Stimulated activated naive B cell treated with anti-CD40 and anti-IgM and Interleukin-4, amounts not matched to agents 10 μg/mL and 1 μg/mL and 100 μg/mL, for 72 hours (primary cell): ENCODE measurements at regions not wholly inside any gene's neighbourhood (a gene's known extent, or its start where the extent isn't known, plus 50 kb on each side); places are given as distances from the start of the nearest gene placed in this dataset.
"Not testable (repeated sequence)": the region's sequence is repeated elsewhere in the genome, so short reads cannot be mapped to it uniquely, and the experiment has no call there.

Experiments
- ATAC-seq, 2 donors: fragments of 150-1000 bp; cut with Tn5 transposase; replicated peaks; 2 replicates each; pipeline ENCODE4 v1.10.0; 2021; ENCODE audit warnings: moderate library complexity in 1 of 2
- DNase-seq: peaks from one replicate; pipeline ENCODE4 v3.0.0; 2021
- H3K27ac Mint-ChIP-seq: one replicate; pipeline ENCODE4 v1.8.0; 2022; ENCODE audit warnings: mild to moderate bottlenecking, mixed read lengths
- H3K27me3 Mint-ChIP-seq, 2 donors: one replicate each; pipeline ENCODE4 v1.8.0; 2022; ENCODE audit warnings: mixed read lengths in 2 of 2
- H3K36me3 Mint-ChIP-seq, 2 donors: one replicate each; pipeline ENCODE4 v1.8.0; 2022; ENCODE audit warnings: mixed read lengths in 2 of 2, mild to moderate bottlenecking in 1 of 2
- H3K4me1 Mint-ChIP-seq, 2 donors: one replicate each; pipeline ENCODE4 v1.8.0; 2022; ENCODE audit warnings: mixed read lengths in 2 of 2, mild to moderate bottlenecking in 1 of 2
- H3K4me3 Mint-ChIP-seq, 2 donors: one replicate each; pipeline ENCODE4 v1.8.0; 2022; ENCODE audit warnings: mild to moderate bottlenecking in 2 of 2, mixed read lengths in 2 of 2, moderate library complexity in 1 of 2
- H3K9me3 Mint-ChIP-seq, 2 donors: one replicate each; pipeline ENCODE4 v1.8.0; 2022; ENCODE audit warnings: mixed read lengths in 2 of 2, mild to moderate bottlenecking in 1 of 2

DNA sequence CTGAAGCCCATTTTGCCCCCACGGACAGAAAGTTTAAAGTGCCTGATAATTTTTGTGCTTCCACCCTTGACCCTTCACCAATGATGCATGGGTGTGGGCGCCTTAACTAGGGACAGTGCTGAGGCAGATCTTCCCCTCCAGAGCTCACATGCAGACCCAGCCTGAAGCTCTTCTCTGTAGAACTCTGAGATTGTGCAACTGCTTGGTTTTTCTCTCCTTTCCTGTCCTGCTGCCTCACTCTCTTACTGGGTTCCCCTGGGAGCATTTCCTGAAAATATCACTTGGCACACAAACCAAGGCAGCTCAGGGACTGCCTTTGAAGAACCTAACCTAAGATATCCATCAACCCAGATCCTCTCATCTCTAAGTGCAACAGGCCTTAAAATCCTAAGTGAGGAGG lies 220.3 kb upstream of the STT3B start:
- peaks cover 9 to 18% of the 10 kb centered on the region in 2 donors for H3K9me3 Mint-ChIP-seq
- H3K4me1 Mint-ChIP-seq, result peaks cover 0 to 2% of the 10 kb centered on the region in 2 donors
- H3K36me3 Mint-ChIP-seq, result peaks cover 3 to 14% of the 10 kb centered on the region in 2 donors
- H3K4me3 Mint-ChIP-seq, result no peak overlapping the region
- no peak for DNase-seq
- no peak for ATAC-seq
- no peak overlapping the region for H3K27ac Mint-ChIP-seq
- H3K27me3 Mint-ChIP-seq, result no peaks in the 10 kb centered on the region

GRCh38 chr3:31314258-31314657 lies 218.5 kb upstream of the STT3B start:
- peaks cover 3 to 14% of the 10 kb centered on the region in 2 donors for H3K36me3 Mint-ChIP-seq
- no peaks in the 10 kb centered on the region for H3K4me1 Mint-ChIP-seq
- H3K27ac Mint-ChIP-seq, result no peak overlapping the region
- H3K27me3 Mint-ChIP-seq, result no peaks in the 10 kb centered on the region
- DNase-seq (no peak), ATAC-seq (no peak)
- peaks cover 9 to 18% of the 10 kb centered on the region in 2 donors for H3K9me3 Mint-ChIP-seq
- no peak overlapping the region for H3K4me3 Mint-ChIP-seq

DNA sequence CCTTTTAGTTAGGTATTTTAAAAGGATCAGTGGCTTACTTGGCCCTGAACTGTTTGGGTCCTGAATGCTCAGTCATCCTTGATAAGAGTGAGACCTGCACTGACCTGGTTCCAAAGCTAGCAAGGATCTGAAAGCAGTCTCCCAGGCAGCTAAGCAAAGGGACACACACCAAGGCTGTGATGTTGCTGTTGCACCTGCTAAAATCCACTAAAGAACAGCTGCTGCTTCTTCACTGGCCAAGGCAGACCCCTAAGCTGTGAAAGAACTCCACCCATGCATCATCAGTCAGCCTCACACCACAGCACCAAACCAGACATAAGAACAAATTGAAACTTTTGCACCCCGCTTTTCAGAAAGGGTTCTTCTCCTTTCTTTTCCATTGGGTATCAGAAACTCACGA lies 213.4 kb upstream of the STT3B start:
- Mint-ChIP-seq H3K36me3 (peaks cover 3 to 14% of the 10 kb centered on the region in 2 donors), H3K27me3 (no peaks in the 10 kb centered on the region), H3K4me1 (peaks cover 4 to 14% of the 10 kb centered on the region in 2 donors), H3K4me3 (no peak overlapping the region), H3K9me3 (peaks cover 10 to 18% of the 10 kb centered on the region in 2 donors), H3K27ac (no peak overlapping the region)
- no peak for ATAC-seq
- DNase-seq, result no peak

DNA sequence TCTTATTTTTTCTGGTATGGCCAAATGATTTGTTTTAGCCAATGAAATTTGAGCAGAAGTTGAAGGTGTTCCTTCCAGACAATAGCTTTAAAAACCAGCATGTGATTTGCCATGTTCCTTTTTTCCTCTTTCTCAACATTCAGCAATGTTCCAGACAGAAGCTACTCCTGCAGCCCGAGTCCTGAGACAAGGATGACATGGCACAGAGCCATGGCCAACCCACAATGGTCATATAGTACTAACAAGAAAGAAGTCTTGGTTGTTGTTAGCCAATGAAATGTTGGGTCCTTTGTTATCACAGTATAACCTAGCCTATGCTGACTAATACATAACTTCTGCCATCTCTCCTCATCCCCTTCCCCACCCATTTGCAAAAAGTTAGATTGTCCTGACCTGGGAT lies 211.1 kb upstream of the STT3B start:
- no peak for ATAC-seq
- no peak overlapping the region for H3K27ac Mint-ChIP-seq
- H3K4me3 Mint-ChIP-seq, result no peak overlapping the region
- H3K36me3 Mint-ChIP-seq, result peaks cover 0 to 2% of the 10 kb centered on the region in 2 donors
- peaks cover 2 to 5% of the 10 kb centered on the region in 2 donors for H3K9me3 Mint-ChIP-seq
- peaks cover 0 to 6% of the 10 kb centered on the region in 2 donors for H3K27me3 Mint-ChIP-seq
- no peak for DNase-seq
- peaks cover 4 to 14% of the 10 kb centered on the region in 2 donors for H3K4me1 Mint-ChIP-seq

- H3K27me3 Mint-ChIP-seq, result peaks cover 0 to 6% of the 10 kb centered on the region in 2 donors
- H3K4me3 Mint-ChIP-seq, result no peak overlapping the region
- DNase-seq, result no peak
- H3K4me1 Mint-ChIP-seq, result peaks cover 4 to 14% of the 10 kb centered on the region in 2 donors
- no peak for ATAC-seq
- H3K36me3 Mint-ChIP-seq, result no peaks in the 10 kb centered on the region
- H3K27ac Mint-ChIP-seq, result no peak overlapping the region
- H3K9me3 Mint-ChIP-seq, result peaks cover 0 to 6% of the 10 kb centered on the region in 2 donors
Observed at GRCh38 chr3:31322460-31322859, 210.3 kb upstream of the STT3B start.

GRCh38 chr3:31327826-31328357 lies 204.8 kb upstream of the STT3B start:
- DNase-seq, H3K27me3 Mint-ChIP-seq, H3K4me3 Mint-ChIP-seq, H3K4me1 Mint-ChIP-seq, ATAC-seq, H3K27ac Mint-ChIP-seq: not testable (repeated sequence)
- peaks cover 12 to 14% of the 10 kb centered on the region in 2 donors for H3K9me3 Mint-ChIP-seq
- peaks cover 3 to 10% of the 10 kb centered on the region in 2 donors for H3K36me3 Mint-ChIP-seq

DNA sequence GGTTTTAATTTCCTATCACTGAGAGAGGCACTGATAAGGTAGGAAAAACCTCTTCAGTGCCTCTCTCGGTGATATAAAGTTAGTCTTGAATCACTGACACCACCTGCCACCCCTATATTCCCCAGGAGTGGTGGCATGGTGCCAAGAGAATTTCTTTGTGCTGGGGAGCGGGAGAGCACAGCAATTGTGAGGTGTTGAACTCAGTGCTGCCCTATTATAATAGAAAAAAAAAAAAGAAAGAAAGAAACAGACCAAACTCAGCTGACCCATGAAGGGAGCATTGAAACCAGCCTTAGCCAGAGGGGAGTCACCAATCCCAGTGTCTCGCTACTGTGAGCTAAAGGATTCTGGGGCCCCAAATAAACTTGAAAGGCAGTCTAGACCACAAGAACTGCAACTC lies 201.4 kb upstream of the STT3B start:
- Mint-ChIP-seq H3K27me3 (peaks cover 0 to 8% of the 10 kb centered on the region in 2 donors), H3K9me3 (peaks cover 16 to 21% of the 10 kb centered on the region in 2 donors), H3K27ac (no peak overlapping the region), H3K4me3 (no peak overlapping the region), H3K4me1 (no peaks in the 10 kb centered on the region), H3K36me3 (peaks cover 3 to 10% of the 10 kb centered on the region in 2 donors)
- no peak for ATAC-seq
- no peak for DNase-seq

DNA sequence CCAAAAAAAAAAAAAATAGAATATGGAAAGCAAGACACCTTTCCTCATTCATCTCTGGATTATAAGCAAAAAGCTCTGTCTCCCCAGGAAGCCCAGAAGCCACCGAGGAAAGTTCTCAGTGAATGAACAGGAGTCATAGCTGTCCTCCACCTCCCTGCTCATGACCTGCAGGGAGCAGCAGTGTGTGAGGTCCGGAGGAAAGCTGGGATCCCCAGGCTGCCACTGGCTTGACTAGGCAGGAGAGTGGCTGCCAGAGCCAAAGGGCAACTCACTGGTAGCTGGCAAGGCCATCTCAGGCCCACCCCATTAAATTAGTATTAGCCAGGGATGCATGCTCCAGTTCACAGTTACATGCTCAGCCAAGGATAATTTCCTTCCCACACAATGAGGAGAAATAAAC lies 191.6 kb upstream of the STT3B start:
- ATAC-seq (no peak), DNase-seq (no peak)
- no peaks in the 10 kb centered on the region for H3K36me3 Mint-ChIP-seq
- peaks cover 0 to 2% of the 10 kb centered on the region in 2 donors for H3K4me1 Mint-ChIP-seq
- H3K9me3 Mint-ChIP-seq, result peaks cover 0 to 2% of the 10 kb centered on the region in 2 donors
- H3K27me3 Mint-ChIP-seq, result no peaks in the 10 kb centered on the region
- no peak overlapping the region for H3K4me3 Mint-ChIP-seq
- no peak overlapping the region for H3K27ac Mint-ChIP-seq

DNA sequence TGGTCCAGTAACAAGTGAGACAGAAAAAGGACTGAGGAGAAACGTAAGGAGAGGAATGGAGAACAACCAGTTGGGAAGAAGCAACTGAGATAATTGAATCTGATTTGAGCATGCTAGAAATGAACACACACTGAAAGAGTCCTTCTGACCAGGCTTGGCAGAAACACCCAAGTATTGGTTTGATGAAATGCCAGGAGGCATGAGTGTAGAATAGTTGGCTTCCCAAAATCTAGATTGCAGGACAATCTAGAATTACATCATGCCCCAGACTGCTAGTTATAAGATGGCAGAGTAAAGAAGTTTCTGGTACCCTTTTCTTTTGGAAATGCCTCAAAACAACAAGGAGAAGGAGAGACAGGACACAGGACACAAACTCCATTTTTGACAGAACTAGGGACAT lies 189.7 kb upstream of the STT3B start:
- Mint-ChIP-seq H3K9me3 (peaks cover 0 to 2% of the 10 kb centered on the region in 2 donors), H3K4me3 (no peak overlapping the region), H3K36me3 (no peaks in the 10 kb centered on the region), H3K27me3 (no peaks in the 10 kb centered on the region), H3K27ac (no peak overlapping the region), H3K4me1 (peaks cover 0 to 2% of the 10 kb centered on the region in 2 donors)
- no peak for ATAC-seq
- DNase-seq, result no peak

DNA sequence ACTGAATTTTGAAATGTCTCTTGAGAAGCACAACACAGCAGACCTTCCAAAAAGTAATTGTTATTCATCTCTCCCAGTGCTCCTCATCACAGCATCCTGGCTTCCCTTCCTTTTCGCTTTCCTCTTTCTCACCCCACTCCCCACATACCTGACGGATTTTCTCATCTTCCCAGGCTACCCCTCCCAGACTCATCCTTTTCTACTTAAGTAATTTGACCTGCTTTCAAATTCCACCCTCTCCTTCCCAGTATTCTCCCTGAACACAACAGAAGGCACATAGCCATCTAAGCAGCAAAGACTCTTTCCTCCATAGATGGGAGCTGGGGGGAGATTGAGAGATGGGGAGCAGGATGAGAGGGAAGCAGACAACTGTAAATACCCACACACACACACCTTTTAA lies 187.1 kb upstream of the STT3B start:
- DNase-seq (no peak), ATAC-seq (no peak)
- H3K36me3 Mint-ChIP-seq, result no peaks in the 10 kb centered on the region
- H3K4me1 Mint-ChIP-seq, result peaks cover 0 to 2% of the 10 kb centered on the region in 2 donors
- H3K27ac Mint-ChIP-seq, result no peak overlapping the region
- no peaks in the 10 kb centered on the region for H3K27me3 Mint-ChIP-seq
- H3K4me3 Mint-ChIP-seq, result no peak overlapping the region
- H3K9me3 Mint-ChIP-seq, result peaks cover 0 to 2% of the 10 kb centered on the region in 2 donors

GRCh38 chr3:31346542-31346979 lies 186.2 kb upstream of the STT3B start:
- no peak overlapping the region for H3K4me3 Mint-ChIP-seq
- no peak for ATAC-seq
- H3K27ac Mint-ChIP-seq, result no peak overlapping the region
- no peaks in the 10 kb centered on the region for H3K27me3 Mint-ChIP-seq
- no peaks in the 10 kb centered on the region for H3K36me3 Mint-ChIP-seq
- peaks cover 0 to 2% of the 10 kb centered on the region in 2 donors for H3K9me3 Mint-ChIP-seq
- DNase-seq, result no peak
- H3K4me1 Mint-ChIP-seq, result peaks cover 0 to 2% of the 10 kb centered on the region in 2 donors

- H3K27ac Mint-ChIP-seq, result no peak overlapping the region
- no peaks in the 10 kb centered on the region for H3K4me1 Mint-ChIP-seq
- ATAC-seq, result no peak
- peaks cover 0 to 2% of the 10 kb centered on the region in 2 donors for H3K9me3 Mint-ChIP-seq
- no peaks in the 10 kb centered on the region for H3K36me3 Mint-ChIP-seq
- no peak overlapping the region for H3K4me3 Mint-ChIP-seq
- H3K27me3 Mint-ChIP-seq, result no peaks in the 10 kb centered on the region
- DNase-seq, result no peak
Observed at GRCh38 chr3:31349001-31349748, 183.6 kb upstream of the STT3B start.

DNA sequence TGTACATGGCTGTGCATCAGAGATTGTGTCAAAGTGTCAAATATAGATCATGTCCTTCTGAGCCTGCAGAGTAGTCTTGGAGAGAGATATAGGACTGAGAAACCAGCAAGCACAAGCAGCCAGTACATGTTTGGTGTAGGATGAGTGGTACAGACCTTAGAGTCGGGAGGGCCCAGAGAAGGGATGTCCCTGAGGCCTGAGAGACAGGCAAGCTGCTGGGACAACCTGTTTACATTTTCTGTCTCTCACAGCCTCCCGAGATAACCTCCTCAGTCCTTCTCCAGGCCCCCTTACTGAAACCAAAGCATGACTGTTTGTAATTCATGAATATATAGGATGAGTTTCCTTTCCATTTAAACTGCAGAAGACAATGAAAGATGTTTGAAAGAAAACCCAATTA lies 182.4 kb upstream of the STT3B start:
- Mint-ChIP-seq H3K9me3 (peaks cover under 1 to 2% of the 10 kb centered on the region in 2 donors), H3K36me3 (peaks cover 0 to 4% of the 10 kb centered on the region in 2 donors), H3K4me1 (no peaks in the 10 kb centered on the region), H3K27me3 (no peaks in the 10 kb centered on the region), H3K27ac (no peak overlapping the region), H3K4me3 (no peak overlapping the region)
- DNase-seq (no peak), ATAC-seq (no peak)

DNA sequence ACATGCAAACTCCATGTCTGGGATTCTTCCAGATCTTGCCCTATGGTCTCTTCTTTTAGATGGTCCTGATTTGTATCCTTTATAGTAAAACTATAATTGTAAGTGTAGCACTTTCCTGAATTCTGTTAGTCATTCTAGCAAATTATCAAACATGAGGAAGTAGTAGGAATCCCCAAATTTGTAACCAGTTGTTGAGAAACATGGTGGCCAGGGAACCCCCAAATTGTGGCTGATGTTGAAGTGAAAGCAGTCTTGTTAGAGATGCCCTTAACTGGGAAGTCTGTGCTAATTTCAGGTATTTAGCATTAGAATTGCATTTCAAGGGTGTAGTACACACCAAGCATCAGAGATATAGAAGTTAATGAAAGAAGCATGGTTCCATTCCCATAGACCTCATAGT lies 180.4 kb upstream of the STT3B start:
- H3K36me3 Mint-ChIP-seq, result peaks cover 0 to 7% of the 10 kb centered on the region in 2 donors

GRCh38 chr3:31353166-31353565 lies 179.6 kb upstream of the STT3B start:
- Mint-ChIP-seq H3K4me1 (peaks cover 0 to 1% of the 10 kb centered on the region in 2 donors), H3K36me3 (peaks cover 0 to 7% of the 10 kb centered on the region in 2 donors), H3K27ac (no peak overlapping the region), H3K27me3 (no peaks in the 10 kb centered on the region), H3K4me3 (no peak overlapping the region), H3K9me3 (peaks cover 4 to 6% of the 10 kb centered on the region in 2 donors)
- no peak for ATAC-seq
- no peak for DNase-seq

More for the DNA sequence above, 180.4 kb upstream of the STT3B start:
- Mint-ChIP-seq H3K4me1 (peaks cover 0 to 1% of the 10 kb centered on the region in 2 donors), H3K9me3 (peaks cover 4 to 6% of the 10 kb centered on the region in 2 donors), H3K4me3 (no peak overlapping the region), H3K27me3 (no peaks in the 10 kb centered on the region), H3K27ac (no peak overlapping the region)
- ATAC-seq, result no peak
- no peak for DNase-seq
